ENCODE measurements at regions not wholly inside any gene's neighbourhood (a gene's known extent, or its start where the extent isn't known, plus 50 kb on each side); places are given as distances from the start of the nearest gene placed in this dataset.
A peak's percentile ranks its signal among the peaks of the same experiment; 100 is the strongest.

DNA sequence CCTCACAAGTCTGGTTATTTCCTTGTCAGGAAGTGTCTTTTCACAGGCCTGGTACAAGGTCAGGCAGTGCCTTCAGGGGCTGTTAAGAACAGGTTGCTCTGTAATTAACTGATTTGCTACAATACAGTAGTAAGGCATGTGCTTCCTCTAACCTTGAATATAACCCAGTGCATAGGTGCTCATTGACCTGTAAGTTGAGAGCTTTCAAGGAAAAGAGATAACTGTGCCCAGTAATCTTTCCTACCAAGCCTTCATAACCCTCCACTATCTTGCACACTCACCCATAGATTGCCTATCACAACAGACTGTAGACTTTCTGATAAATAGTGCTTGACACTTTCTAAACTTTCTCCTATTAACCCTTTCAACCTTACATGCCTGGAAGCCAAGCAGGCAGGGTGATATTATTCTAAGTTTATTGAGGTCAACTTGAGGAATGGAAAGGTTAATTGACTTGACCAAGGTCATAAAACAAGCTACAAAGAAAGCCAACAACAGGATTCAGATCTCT lies 148.1 kb downstream of the PPARGC1A start:
- DNase-seq = no peak

DNA sequence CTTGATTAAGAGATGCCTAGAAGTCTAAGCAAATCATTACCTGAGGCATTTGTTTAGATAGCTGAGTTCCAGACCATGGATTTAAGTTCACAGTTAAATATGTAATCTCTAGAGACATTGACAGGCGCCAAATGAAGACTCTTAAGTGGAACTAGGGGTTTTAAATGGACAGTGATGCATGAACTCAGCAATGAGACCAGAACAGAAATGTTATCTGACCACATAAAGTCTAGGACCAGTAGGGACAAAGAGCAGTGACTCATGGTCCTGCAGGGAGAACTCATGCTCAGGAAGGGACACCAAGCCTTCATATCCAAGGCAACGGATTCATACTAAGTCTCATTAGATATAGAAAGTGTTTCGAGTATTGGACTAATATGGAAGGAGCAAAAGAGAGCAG lies 152.3 kb downstream of the PPARGC1A start:
- no peak for DNase-seq

- DNase-seq = no peak
Observed at GRCh38 chr4:23736466-23736865, 153.4 kb downstream of the PPARGC1A start.

DNA sequence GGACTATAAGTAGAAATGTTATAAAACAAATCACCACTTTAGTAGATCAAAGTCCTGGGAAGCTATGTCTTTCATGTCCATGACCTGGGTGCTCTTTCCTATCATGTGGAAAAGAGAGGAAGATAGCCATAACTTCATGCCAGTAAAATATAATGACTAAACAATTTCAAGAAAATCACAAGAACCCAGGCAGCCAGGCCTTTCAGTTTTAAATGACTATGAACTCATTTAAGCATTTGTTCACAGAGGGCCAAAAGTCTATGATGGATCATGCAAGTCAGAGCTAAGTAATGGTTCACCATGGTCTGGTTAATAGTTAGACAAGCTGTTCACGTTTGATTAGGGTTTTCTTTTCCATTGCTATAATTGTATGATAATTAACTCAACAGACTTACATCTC lies 155.8 kb downstream of the PPARGC1A start:
- no peak for DNase-seq

- no peak for DNase-seq
Observed at GRCh38 chr4:23733476-23733875, 156.4 kb downstream of the PPARGC1A start.

DNA sequence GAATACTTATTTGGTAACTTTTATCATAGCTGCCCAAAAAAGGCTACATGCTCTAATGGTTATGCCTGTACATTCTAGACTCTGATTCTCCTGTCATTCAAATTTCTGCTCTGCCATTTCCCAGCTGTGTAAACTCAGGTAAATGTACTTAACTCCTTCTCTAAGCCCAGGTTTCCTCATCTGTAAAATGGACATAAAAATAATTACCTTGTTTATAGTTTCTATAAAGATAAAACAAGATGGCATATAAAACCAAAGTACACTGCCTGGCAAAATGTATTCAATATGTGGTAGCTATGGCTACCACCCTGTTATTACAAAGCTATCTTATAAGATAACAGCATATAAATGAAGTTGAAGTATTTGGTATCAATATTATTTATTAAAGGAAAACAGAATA lies 158.8 kb downstream of the PPARGC1A start:
- DNase-seq = no peak

DNA sequence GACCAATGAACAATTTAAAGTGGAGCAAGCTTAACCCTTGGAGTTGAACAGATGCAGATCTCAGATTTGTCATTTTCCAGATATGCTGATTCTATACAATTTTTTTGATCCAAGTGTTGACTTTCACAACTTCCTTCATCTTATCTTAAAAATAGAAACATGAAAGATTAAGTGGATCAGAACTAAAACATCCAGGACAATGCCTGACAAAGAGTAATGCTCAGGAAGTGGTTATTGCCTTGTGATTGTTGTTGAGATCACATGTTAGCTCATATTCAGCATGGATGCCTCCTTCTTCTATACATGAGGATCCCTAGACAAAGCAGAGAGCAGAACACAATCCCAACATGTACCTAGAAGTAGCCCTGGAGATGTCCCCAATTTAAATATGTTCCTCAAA lies 160.9 kb downstream of the PPARGC1A start:
- DNase-seq = no peak

GRCh38 chr4:23728393-23728792 lies 161.5 kb downstream of the PPARGC1A start:
- DNase-seq = peak; percentile 31

DNA sequence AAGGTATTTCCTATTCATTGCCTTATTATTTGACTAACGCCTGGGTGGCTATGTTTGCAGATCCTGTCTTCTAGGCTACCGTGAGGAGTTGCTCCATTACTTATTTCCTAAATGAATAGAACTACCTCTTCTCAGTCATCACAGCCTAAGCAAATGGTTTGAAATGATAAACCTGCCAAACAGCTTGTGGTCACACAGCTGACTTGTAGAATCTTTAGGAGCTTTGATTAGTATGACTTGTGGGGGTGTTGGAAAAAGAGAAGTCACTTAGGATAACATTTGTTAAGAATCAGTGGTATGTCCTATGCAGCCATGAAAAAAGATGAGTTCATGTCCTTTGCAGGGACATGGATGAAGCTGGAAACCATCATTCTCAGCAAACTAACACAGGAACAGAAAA lies 169.3 kb downstream of the PPARGC1A start:
- no peak for DNase-seq

- no peak for DNase-seq
Observed at GRCh38 chr4:23718435-23718834, 171.4 kb downstream of the PPARGC1A start.

DNA sequence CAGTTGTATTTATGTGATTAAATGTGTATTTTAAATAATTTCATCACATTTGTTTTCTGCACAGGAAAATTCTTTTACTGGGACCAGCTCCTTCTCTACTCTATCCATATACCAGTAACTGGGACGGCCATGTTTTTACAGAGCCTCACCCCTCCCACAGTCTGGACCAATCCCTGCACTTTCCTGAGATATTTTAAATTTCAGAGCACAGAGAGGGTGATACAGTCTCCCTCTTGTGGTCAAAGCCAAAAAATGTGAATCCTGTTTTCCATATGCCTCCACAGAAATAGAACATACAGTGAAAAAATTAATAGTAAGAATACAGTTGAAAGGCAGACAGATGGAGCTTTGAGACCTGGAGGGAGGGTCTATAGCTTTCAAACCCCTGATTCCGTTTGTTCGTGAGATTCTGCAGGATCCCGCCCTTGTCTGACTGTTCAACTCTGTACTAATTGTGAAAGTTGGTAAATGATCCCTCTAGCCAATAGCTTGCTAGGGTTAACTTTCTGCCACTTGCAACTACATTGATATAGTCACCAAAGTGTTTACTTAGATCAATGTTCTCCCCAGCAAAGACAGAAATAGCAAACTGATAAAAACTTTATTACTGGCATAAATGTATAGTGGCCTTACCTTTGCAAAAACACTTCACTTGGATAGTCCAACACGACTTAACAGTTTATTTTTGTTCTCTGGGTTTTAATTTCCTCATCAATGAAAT lies 172.2 kb downstream of the PPARGC1A start:
- DNase-seq = no peak

DNA sequence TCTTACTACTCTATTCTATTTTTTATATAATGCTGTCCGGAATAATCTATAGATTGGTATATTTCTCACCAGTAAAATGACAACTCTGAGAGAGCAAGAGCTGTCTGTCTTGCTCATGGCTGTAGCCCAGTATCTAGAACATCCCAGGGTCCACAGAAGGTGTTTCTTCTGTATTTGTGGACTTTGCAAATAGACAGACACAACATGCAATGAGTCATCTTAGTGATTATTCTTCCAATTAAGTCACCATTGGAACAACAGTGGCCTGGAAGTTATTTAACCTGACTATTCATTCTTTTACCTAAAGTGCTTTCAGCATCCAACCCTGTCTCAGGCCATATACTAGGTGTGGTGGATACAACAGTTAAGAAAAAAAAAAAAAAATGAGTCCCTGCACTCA lies 179.5 kb downstream of the PPARGC1A start:
- DNase-seq = no peak

DNA sequence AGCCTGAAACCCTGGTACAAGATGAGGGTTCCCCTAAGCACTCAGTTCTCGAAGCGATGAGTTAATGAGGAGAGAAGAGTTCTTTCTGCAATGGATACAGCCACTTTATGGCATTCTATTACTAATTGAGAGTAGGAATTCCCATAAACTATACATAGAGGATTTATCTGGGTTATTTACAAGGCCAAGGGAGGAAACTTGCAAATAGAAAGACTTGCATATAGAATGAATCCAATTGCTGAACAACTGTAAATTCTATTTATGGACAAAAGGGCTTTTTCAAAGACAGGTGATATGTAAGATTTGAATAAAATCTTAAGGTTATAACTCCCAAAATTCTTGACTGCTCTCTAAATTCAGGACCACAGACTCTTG lies 182.2 kb downstream of the PPARGC1A start:
- DNase-seq = no peak

DNA sequence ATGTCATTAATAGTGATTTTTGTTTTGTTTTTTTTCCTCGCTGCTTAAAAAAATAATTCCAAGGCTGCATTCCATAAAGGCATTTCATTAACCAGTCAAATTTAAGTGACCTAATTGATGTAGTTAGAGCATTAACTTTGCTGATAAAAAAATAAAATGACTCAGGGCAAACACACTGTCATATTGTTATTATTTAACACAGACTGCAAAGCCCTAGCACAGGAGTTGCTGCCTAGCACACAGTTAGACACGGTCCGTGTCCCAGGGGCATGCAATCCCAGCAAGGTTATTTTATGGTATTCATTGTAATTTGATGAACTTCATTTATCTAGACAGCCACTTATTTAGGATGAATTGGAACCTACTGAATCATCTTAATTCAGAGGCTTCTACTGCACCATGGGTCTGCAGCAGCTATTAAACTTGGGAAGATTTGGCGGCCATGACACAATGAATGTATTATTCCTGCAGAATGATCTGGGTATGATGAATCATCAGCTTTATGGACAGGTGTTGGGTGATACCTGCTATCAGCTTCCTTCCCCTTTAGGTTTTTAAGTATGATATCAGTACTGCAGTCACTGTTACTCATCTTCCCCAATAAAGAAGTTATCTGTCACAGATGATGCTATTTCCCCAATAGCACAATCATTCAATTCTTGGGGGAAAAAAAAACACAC lies 182.7 kb downstream of the PPARGC1A start:
- no peak for DNase-seq

DNA sequence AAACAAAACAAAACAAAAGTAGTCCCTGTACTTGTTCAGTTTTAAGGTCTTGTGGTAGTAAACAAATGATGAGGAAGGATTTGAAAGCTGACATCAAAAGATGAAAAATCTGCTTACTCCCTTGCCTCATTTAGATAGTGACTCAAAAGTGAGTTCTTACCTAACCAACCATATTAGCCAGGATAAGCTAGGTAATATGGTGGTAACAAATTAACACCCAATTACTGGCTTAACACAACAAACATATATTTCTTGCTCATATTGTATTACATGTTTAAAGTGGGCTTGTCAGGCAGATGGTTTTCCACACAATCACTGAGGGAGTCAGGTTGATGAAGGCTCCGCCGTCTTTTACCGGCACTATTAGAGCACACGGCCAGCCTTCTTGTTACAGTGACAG lies 189.7 kb downstream of the PPARGC1A start:
- no peak for DNase-seq

GRCh38 chr4:23697722-23698121 lies 192.1 kb downstream of the PPARGC1A start:
- DNase-seq = no peak

DNA sequence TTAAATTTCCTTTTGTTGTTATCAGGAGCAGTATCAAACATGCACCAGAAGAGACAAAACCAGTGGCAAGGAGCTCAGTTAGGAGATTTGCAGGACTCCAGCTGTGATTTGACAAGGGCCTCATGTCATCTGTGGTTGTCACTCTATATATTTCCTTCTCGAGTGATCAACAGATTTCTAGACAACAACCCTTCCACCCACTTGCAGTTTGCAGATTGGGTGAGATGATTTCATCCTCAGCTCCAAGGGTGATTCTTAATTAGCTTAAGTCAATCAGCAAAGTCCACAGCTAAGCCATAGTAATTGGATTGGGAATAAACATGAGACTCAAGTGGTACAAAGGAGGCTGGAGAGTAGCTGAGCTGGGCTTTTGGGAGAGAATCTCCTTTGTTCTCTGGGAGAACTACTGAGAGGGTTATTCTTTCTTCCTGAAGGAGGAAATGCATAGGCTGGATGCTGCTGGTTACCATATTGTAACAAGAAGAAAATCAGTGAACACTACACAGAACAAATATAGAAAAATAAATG lies 192.8 kb downstream of the PPARGC1A start:
- DNase-seq = no peak

DNA sequence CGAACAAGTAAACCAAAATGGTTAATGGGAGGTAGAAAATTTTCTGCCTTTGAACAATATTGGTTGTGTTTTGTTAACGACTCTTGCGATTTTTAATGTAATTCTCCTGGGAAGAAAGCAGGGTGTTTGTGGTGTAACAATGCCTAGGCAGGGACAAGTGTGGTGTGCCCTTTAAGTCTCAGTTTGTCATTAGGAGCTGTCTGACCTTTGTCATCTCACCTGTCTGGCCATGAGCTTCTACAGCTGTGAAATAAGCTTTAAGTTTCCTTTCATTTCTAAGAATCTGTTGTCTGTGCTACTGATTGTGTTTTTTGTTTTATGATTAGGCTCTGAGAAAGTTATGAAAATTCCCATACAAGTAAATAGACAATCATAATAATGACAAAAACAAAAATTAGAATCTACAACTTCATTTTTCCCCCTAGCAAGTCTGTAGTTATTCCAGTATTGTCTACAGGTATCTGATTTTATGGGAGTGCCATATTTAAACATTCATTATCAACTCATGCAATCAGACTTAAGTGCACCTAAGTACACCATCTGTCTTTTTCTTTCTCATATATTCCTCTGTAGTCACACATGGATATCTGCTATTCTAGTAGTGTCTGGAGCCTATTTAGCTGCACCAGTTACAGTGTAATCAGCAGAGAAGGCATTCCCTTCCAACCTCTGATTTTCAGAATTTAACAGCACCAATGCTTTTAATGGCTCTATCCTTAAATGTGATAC lies 203.5 kb downstream of the PPARGC1A start:
- DNase-seq = no peak

GRCh38 chr4:23685471-23685870 lies 204.4 kb downstream of the PPARGC1A start:
- no peak for DNase-seq

- DNase-seq = no peak
Observed at GRCh38 chr4:23680671-23681518, 209.0 kb downstream of the PPARGC1A start.

GRCh38 chr4:23674694-23675093 lies 215.2 kb downstream of the PPARGC1A start:
- DNase-seq = no peak

DNA sequence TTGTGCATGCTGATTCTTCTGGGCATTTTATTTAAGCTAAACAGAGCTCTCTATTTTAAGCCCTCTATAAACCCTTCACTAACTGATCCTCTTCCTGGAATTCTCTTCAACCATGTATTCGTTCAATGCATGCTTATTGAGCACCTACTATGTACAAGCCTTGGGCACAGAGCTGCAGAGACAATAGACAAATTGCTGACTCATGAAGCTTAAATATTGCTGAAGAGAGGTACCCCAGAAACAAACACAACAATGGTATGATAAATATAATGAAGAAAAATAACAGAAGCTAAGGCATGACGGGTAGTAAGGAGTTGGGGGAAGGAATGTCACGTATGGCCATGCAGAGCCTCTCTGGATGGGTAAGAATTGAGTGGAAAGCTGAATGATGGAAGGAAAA lies 222.2 kb downstream of the PPARGC1A start:
- no peak for DNase-seq

GRCh38 chr4:23660865-23661264 lies 229.0 kb downstream of the PPARGC1A start:
- DNase-seq = no peak

All from GOT3 (cell line).